Suprapubic skin (tissue), 4 donors: ENCODE measurements at regions not wholly inside any gene's neighbourhood (a gene's known extent, or its start where the extent isn't known, plus 50 kb on each side); places are given as distances from the start of the nearest gene placed in this dataset.

Source experiments
- CTCF ChIP-seq, 2 donors: fragments of 200-600 bp in 1 of 2; fragments of 450-650 bp in 1 of 2; sonication (generic) in 1 of 2; IDR thresholded peaks; one replicate each; pipeline ENCODE4 v1.5.1; 2016 to 2019; ENCODE audit warnings: antibody characterized with exemption in 2 of 2, mild to moderate bottlenecking in 1 of 2, moderate library complexity in 1 of 2
- EP300 ChIP-seq: sonication (generic); formaldehyde crosslinking; IDR thresholded peaks from one replicate; pipeline ENCODE4 v1.6.1; 2017; ENCODE audit warnings: antibody characterized with exemption
- POLR2A ChIP-seq, 2 donors: fragments of 450-650 bp; IDR thresholded peaks; one replicate each; pipeline ENCODE4 v1.6.1; 2017; ENCODE audit warnings: antibody characterized with exemption in 2 of 2, mild to moderate bottlenecking in 2 of 2, moderate library complexity in 2 of 2
- POLR2AphosphoS5 ChIP-seq, 3 donors: sonication (generic); formaldehyde crosslinking; IDR thresholded peaks; one replicate each; pipeline ENCODE4 v1.6.1; 2017; ENCODE audit warnings: antibody characterized with exemption in 3 of 3

GRCh38 chr7:125485223-125485622 is 555.6 kb upstream of the POT1 start:
- no peak for TF ChIP-seq CTCF (IDR thresholded peaks at IDR 0.05)
- no peak for TF ChIP-seq POLR2AphosphoS5 (IDR thresholded peaks at IDR 0.05)
- no peak for TF ChIP-seq POLR2A (IDR thresholded peaks at IDR 0.05)
- TF ChIP-seq EP300: no peak
